GM10266 (cell line): ENCODE measurements at regions not wholly inside any gene's neighbourhood (a gene's known extent, or its start where the extent isn't known, plus 50 kb on each side); places are given as distances from the start of the nearest gene placed in this dataset.

Experiments
- DNase-seq: peaks from one replicate; pipeline ENCODE4 v3.0.0; 2012; ENCODE audit errors: extremely low spot score
- TF ChIP-seq, protein P1 (sequence below): IDR thresholded peaks from 2 replicates; pipeline ENCODE4 v1.5.1; 2012; ENCODE audit warnings: mild to moderate bottlenecking, low read depth; ENCODE audit not compliant: control insufficient read depth, insufficient read depth; ENCODE audit errors: missing control alignments

- TF ChIP-seq, protein P1, sequence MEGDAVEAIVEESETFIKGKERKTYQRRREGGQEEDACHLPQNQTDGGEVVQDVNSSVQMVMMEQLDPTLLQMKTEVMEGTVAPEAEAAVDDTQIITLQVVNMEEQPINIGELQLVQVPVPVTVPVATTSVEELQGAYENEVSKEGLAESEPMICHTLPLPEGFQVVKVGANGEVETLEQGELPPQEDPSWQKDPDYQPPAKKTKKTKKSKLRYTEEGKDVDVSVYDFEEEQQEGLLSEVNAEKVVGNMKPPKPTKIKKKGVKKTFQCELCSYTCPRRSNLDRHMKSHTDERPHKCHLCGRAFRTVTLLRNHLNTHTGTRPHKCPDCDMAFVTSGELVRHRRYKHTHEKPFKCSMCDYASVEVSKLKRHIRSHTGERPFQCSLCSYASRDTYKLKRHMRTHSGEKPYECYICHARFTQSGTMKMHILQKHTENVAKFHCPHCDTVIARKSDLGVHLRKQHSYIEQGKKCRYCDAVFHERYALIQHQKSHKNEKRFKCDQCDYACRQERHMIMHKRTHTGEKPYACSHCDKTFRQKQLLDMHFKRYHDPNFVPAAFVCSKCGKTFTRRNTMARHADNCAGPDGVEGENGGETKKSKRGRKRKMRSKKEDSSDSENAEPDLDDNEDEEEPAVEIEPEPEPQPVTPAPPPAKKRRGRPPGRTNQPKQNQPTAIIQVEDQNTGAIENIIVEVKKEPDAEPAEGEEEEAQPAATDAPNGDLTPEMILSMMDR, result no peak
- no peak for DNase-seq
Measured at GRCh38 chr2:144026753-144027152, 493.2 kb downstream of the ZEB2 start.

GRCh38 chr2:144020047-144020446, 499.9 kb downstream of the ZEB2 start:
- TF ChIP-seq, protein P1, result no peak
- DNase-seq, result no peak

DNA sequence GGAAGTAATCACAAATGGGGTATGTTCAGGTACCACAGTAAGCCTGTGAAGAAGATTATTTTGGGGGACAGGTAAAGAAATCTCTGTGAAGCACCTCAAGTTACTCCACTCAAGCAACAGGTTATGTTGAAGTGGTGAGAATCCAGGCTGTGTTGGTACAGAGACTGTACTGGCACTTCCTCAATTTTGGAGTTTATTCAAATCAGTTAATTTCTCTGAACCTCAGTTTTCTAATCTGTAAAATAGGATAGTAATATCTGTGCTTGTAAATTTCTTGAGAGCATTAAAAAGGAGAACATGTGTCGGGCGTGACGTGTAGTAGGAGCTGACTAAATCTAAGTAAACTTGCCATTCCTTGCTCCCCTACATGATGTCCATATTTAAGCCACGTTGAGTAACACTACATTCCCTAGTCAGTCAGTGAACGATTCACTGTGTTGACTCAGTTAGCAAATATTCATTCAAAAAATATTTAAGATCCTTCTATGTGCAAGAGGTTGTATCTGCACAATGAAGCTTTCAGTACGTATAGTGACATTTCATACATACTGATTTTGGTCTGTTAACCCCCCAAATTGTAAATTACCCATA, 504.2 kb downstream of the ZEB2 start:
- TF ChIP-seq, protein P1, result no peak
- DNase-seq, result no peak

DNA sequence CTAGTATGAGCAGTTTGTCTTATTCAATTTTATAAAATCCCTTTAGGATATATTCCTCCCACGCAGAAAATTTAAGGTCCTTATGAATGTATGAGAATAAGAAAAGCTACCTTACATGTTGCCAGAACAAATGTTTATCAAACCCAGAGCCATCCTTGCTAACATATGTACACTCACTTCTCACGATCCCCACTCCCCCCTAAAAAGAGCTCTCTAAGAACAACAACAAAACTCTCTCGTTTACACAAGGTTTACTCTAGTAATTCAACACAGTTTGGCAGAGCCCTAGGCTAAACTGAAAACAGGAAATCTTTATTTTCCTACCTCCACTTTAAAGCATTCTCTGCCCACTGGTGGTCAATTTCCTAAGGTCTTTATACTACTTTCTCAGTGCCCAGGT, 504.9 kb downstream of the ZEB2 start:
- DNase-seq, result no peak
- TF ChIP-seq, protein P1, result no peak

DNA sequence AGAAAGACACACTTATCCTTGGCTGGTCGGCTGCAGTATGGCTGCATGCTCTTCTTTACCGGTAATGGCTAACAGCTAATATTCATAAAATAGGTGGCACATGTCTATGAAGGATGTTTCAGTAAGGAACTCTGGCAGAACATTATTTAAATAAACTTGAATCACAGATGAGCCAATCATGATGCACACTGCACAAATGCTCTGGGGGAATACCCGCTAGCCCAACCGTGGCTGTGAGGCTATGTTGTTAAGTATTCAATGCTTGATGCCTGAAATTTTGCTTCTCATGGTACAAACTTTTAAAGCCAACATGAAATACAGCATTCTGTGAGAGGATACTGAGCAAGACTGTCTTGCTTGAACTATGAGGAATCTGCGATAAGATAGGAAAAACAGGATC, 505.8 kb downstream of the ZEB2 start:
- DNase-seq, result no peak
- TF ChIP-seq, protein P1, result no peak

DNA sequence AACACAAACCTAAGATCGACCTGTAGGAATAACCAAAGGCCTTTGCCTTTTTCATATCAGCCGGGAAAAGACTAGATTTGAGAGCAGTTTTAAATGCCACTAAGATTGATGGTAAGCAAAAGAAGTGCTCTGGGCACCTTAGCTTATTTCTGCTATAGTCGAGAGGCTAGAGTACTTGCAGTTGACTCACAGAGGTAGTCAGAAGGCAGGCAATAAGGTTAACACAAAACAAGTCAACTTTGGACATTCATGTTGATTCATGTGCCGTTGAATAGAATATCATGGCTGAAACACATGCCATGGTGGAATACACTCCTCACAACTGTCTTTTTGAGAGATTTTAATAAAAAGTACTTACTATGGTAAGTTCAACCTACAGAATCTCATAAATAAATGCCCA, 507.6 kb downstream of the ZEB2 start:
- TF ChIP-seq, protein P1, result no peak
- DNase-seq, result no peak

DNA sequence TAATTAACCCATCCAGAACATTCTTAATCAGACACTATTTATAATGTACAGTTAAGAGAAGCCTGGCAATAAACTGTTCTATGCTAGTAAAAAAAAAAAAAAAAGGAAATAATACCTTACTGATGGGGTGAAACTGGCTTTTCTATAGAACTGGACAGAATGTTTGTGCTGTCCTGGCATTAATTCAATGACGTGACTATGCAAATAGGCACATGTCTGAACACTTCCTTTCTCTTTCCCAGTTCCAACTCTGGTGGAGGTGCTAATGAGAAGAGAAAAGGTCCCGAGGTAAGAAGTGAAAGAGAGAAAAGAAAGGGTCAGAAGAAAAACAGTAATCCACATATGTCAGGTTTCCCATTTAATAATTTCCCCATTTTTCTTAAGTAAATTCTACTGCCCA, 508.4 kb downstream of the ZEB2 start:
- TF ChIP-seq, protein P1, result no peak
- no peak for DNase-seq
